ENCODE measurements at regions not wholly inside any gene's neighbourhood (a gene's known extent, or its start where the extent isn't known, plus 50 kb on each side); places are given as distances from the start of the nearest gene placed in this dataset.

- TF ChIP-seq ZBTB11 (tag by site-specific recombination; conservative IDR thresholded peaks at IDR 0.05; ENCODE audit: low read depth) (no peak; the same call in 1 of the 2 replicates), ZNF341 (tag by site-specific recombination; IDR thresholded peaks at IDR 0.05; ENCODE audit: low read depth) (peak; percentile 29; the same call in 1 of the 2 replicates), ZNF266 (tag by site-specific recombination; IDR thresholded peaks at IDR 0.05; ENCODE audit: low read depth) (no peak), ZNF776 (tag by site-specific recombination; IDR thresholded peaks at IDR 0.05; ENCODE audit: borderline replicate concordance) (0 out of 2 replicates have a peak, but pooled peaks have one; percentile 56), ZBTB17 (tag by site-specific recombination; IDR thresholded peaks at IDR 0.05) (peak; percentile 56; the same call in 1 of the 2 replicates), PATZ1 (tag by site-specific recombination; IDR thresholded peaks at IDR 0.05) (peak; percentile 66), ZNF677 (tag by site-specific recombination; IDR thresholded peaks at IDR 0.05) (no peak), ZBTB7A (tag by site-specific recombination; IDR thresholded peaks at IDR 0.05; ENCODE audit: low read depth) (peak; percentile 18; the same call in 1 of the 2 replicates), KLF16 (tag by site-specific recombination; IDR thresholded peaks at IDR 0.05) (peak; percentile 96), ZBTB49 (tag by site-specific recombination; IDR thresholded peaks at IDR 0.05; ENCODE audit: low read depth) (no peak), SALL2 (tag by site-specific recombination; IDR thresholded peaks at IDR 0.05; ENCODE audit: borderline replicate concordance) (no peak), ZNF184 (tag by site-specific recombination; IDR thresholded peaks at IDR 0.05) (no peak), ZNF529 (tag by site-specific recombination; IDR thresholded peaks at IDR 0.05; ENCODE audit: insufficient replicate concordance) (no peak), TCF7L2 (IDR thresholded peaks at IDR 0.05; ENCODE audit: borderline replicate concordance, low read depth, low read length) (no peak), ZNF843 (tag by site-specific recombination; IDR thresholded peaks at IDR 0.05) (peak; percentile 83), PRDM10 (tag by site-specific recombination; IDR thresholded peaks at IDR 0.05) (peak; percentile 84), ZBTB48 (tag by site-specific recombination; IDR thresholded peaks at IDR 0.05) (no peak), PRDM6 (tag by site-specific recombination; IDR thresholded peaks at IDR 0.05) (peak; percentile 83), IKZF3 (tag by site-specific recombination; IDR thresholded peaks at IDR 0.05) (peak; percentile 90), ZNF580 (tag by site-specific recombination; IDR thresholded peaks at IDR 0.05) (peak; percentile 55; the same call in 1 of the 2 replicates), ZNF692 (tag by site-specific recombination; IDR thresholded peaks at IDR 0.05) (peak; percentile 89), SP7 (tag by site-specific recombination; IDR thresholded peaks at IDR 0.05) (peak; percentile 91), ZFP41 (tag by site-specific recombination; IDR thresholded peaks at IDR 0.05; ENCODE audit: borderline replicate concordance) (no peak)
Measured at GRCh38 chr18:34493099-34493544, 217.0 kb upstream of the DTNA start (continued).

All from HEK293 (cell line).